ENCODE measurements at regions not wholly inside any gene's neighbourhood (a gene's known extent, or its start where the extent isn't known, plus 50 kb on each side); places are given as distances from the start of the nearest gene placed in this dataset.

DNA sequence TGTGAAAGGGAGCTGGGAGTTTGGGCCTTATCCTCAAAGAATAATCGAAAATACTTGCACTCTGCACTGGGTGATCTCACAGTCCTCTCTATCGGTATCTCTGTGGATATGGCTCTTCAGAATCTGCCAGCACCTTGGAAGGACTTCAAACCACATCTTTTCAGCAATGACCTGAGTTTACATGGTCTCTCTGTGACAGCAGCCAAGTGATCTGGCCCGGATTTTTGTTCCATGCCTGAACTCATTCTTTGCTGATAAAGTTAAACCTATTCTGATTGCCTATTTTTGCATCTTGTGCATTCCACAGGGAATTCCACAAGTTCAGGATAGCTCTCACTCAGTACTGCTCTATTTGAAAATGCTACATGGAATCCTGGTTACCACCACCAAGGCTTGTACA, 98.9 kb downstream of the HDGFL1 start:
- ATAC-seq (ENCODE audit: insufficient read depth, low FRiP score) (no peak), DNase-seq (peak; percentile 16 to 58 (median 29))
- Histone ChIP-seq H3K4me3 (no peak overlapping the region), H3K9me3 (ENCODE audit: control insufficient read depth in 4 of 4, insufficient read depth in 3 of 4, low read length in 3 of 4) (no peaks in the 10 kb centered on the region), H3K9ac (ENCODE audit: insufficient read depth in 1 of 2, low read length in 2 of 2) (no peak overlapping the region), H3K27ac (ENCODE audit: low read depth in 1 of 2, low read length in 1 of 2) (peak overlapping the region in 1 of 2 donors; percentile 34), H3K4me1 (ENCODE audit: control insufficient read depth in 5 of 5, insufficient read depth in 5 of 5, low read length in 5 of 5) (peaks cover 0 to 40% (median 17%) of the 10 kb centered on the region in 5 donors), H3K36me3 (ENCODE audit: control insufficient read depth in 4 of 4, insufficient read depth in 4 of 4, low read length in 4 of 4) (no peaks in the 10 kb centered on the region), H3K27me3 (ENCODE audit: control insufficient read depth in 3 of 3, insufficient read depth in 3 of 3, low read length in 2 of 3) (no peaks in the 10 kb centered on the region)
- TF ChIP-seq, protein P1, sequence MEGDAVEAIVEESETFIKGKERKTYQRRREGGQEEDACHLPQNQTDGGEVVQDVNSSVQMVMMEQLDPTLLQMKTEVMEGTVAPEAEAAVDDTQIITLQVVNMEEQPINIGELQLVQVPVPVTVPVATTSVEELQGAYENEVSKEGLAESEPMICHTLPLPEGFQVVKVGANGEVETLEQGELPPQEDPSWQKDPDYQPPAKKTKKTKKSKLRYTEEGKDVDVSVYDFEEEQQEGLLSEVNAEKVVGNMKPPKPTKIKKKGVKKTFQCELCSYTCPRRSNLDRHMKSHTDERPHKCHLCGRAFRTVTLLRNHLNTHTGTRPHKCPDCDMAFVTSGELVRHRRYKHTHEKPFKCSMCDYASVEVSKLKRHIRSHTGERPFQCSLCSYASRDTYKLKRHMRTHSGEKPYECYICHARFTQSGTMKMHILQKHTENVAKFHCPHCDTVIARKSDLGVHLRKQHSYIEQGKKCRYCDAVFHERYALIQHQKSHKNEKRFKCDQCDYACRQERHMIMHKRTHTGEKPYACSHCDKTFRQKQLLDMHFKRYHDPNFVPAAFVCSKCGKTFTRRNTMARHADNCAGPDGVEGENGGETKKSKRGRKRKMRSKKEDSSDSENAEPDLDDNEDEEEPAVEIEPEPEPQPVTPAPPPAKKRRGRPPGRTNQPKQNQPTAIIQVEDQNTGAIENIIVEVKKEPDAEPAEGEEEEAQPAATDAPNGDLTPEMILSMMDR (IDR thresholded peaks at IDR 0.05; ENCODE audit: control extremely low read depth, extremely low read depth), result no peak
- WGBS, 2 donors, result 61 to 73% methylated on average over 3 of the region's 3 CpGs

DNA sequence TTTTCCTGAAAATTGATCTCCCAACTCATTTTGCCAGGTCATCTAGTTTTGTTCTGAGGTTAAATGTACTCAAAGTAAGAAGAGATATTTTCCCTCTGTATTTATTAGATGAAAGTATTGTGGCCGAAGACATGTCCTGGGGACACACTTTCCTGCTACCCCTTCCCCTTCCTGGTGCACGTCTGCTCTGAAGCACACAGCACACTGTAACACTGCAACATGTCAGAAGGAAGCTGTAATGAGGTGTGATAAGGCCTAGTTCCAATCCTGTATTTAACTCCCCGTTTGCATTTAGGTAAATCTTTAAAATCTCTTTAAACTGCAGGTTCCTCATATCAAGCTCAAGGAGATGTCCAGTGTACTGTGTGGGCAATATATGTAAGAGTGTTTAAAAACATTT, 99.4 kb downstream of the HDGFL1 start:
- Histone ChIP-seq H3K36me3 (ENCODE audit: control insufficient read depth in 4 of 4, insufficient read depth in 4 of 4, low read length in 4 of 4) (no peaks in the 10 kb centered on the region), H3K27me3 (ENCODE audit: control insufficient read depth in 3 of 3, insufficient read depth in 3 of 3, low read length in 2 of 3) (no peaks in the 10 kb centered on the region), H3K9me3 (ENCODE audit: control insufficient read depth in 4 of 4, insufficient read depth in 3 of 4, low read length in 3 of 4) (no peaks in the 10 kb centered on the region), H3K4me3 (no peak overlapping the region), H3K9ac (ENCODE audit: insufficient read depth in 1 of 2, low read length in 2 of 2) (no peak overlapping the region), H3K4me1 (ENCODE audit: control insufficient read depth in 5 of 5, insufficient read depth in 5 of 5, low read length in 5 of 5) (peaks cover 0 to 42% (median 17%) of the 10 kb centered on the region in 5 donors), H3K27ac (ENCODE audit: low read depth in 1 of 2, low read length in 1 of 2) (no peak overlapping the region)
- TF ChIP-seq, protein P1 (IDR thresholded peaks at IDR 0.05; ENCODE audit: control extremely low read depth, extremely low read depth), result no peak
- DNase-seq (peak in 2 of 3 donors; percentile 14 to 50), ATAC-seq (ENCODE audit: insufficient read depth, low FRiP score) (no peak)
- 63 to 74% methylated on average over 3 of the region's 3 CpGs for WGBS, 2 donors

DNA sequence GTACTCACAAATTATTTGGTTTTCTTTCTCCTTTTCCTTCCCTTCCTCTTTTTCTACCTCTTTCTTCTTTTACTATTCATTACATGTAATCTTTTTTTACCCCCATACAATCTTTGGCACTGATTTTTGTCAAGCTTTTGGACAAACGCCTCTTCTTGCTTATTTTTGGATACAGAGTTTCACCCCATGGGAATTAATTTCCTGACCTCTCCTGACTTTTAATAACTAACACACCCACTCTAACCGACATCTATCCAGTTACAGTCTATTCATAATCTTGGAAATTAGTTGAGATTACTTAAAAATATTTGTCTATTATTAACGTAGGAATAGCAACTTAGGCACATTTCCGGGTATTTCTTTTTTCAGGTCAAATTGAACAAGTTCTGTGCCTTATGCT, 101.2 kb downstream of the HDGFL1 start:
- TF ChIP-seq, protein P1 (IDR thresholded peaks at IDR 0.05; ENCODE audit: control extremely low read depth, extremely low read depth), result no peak
- Histone ChIP-seq H3K4me3 (no peak overlapping the region), H3K36me3 (ENCODE audit: control insufficient read depth in 4 of 4, insufficient read depth in 4 of 4, low read length in 4 of 4) (no peaks in the 10 kb centered on the region), H3K9me3 (ENCODE audit: control insufficient read depth in 4 of 4, insufficient read depth in 3 of 4, low read length in 3 of 4) (no peaks in the 10 kb centered on the region), H3K27me3 (ENCODE audit: control insufficient read depth in 3 of 3, insufficient read depth in 3 of 3, low read length in 2 of 3) (no peaks in the 10 kb centered on the region), H3K27ac (ENCODE audit: low read depth in 1 of 2, low read length in 1 of 2) (no peak overlapping the region), H3K9ac (ENCODE audit: insufficient read depth in 1 of 2, low read length in 2 of 2) (no peak overlapping the region), H3K4me1 (ENCODE audit: control insufficient read depth in 5 of 5, insufficient read depth in 5 of 5, low read length in 5 of 5) (peaks cover 0 to 47% (median 17%) of the 10 kb centered on the region in 5 donors)
- DNase-seq, result peak in 2 of 3 donors; percentile 48 to 57
- 66 to 76% methylated on average over 4 of the region's 4 CpGs for WGBS, 2 donors
- no peak for ATAC-seq (ENCODE audit: insufficient read depth, low FRiP score)

DNA sequence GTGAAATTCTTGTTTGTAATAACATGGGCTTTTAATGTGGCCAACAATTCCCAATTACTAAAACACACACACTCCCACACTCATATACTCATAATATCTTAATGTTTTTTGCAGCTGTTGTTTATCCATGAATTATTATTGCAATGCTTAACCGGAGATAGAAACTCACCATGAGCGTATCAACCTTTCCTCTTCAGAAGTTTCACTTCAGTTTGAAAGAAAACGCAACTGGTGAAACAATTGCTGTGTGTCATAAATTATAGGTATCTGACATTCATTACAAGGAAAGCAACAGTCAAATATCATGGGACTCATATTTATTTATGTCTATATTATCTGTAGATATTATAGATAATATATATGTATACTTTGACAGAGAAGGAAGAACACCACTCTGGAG, 104.1 kb downstream of the HDGFL1 start:
- TF ChIP-seq, protein P1 (IDR thresholded peaks at IDR 0.05; ENCODE audit: control extremely low read depth, extremely low read depth), result no peak
- no peaks in the 10 kb centered on the region for H3K27me3 ChIP-seq (ENCODE audit: control insufficient read depth in 3 of 3, insufficient read depth in 3 of 3, low read length in 2 of 3)
- no peak overlapping the region for H3K27ac ChIP-seq (ENCODE audit: low read depth in 1 of 2, low read length in 1 of 2)
- WGBS, 2 donors, result 63 to 72% methylated on average over 3 of the region's 3 CpGs
- no peak overlapping the region for H3K9ac ChIP-seq (ENCODE audit: insufficient read depth in 1 of 2, low read length in 2 of 2)
- DNase-seq (peak in 2 of 3 donors; percentile 47 to 57), ATAC-seq (ENCODE audit: insufficient read depth, low FRiP score) (no peak)
- H3K4me1 ChIP-seq (ENCODE audit: control insufficient read depth in 5 of 5, insufficient read depth in 5 of 5, low read length in 5 of 5), result peaks cover 0 to 39% (median 9%) of the 10 kb centered on the region in 5 donors
- no peak overlapping the region for H3K4me3 ChIP-seq
- H3K36me3 ChIP-seq (ENCODE audit: control insufficient read depth in 4 of 4, insufficient read depth in 4 of 4, low read length in 4 of 4), result no peaks in the 10 kb centered on the region
- H3K9me3 ChIP-seq (ENCODE audit: control insufficient read depth in 4 of 4, insufficient read depth in 3 of 4, low read length in 3 of 4), result no peaks in the 10 kb centered on the region

All from lung (tissue), 11 donors.